ENCODE measurements at regions not wholly inside any gene's neighbourhood (a gene's known extent, or its start where the extent isn't known, plus 50 kb on each side); places are given as distances from the start of the nearest gene placed in this dataset.

GRCh38 chr4:15362541-15362940, 65.3 kb upstream of the C1QTNF7 start:
- Histone ChIP-seq H3K27me3 (ENCODE audit: insufficient read depth, low read length) (peaks cover 3% of the 10 kb centered on the region), H3K4me1 (ENCODE audit: insufficient read depth, low read length) (no peaks in the 10 kb centered on the region), H3K27ac (ENCODE audit: low read depth, low read length) (no peak overlapping the region), H3K79me2 (ENCODE audit: insufficient read depth, low read length) (no peaks in the 10 kb centered on the region), H3K9ac (ENCODE audit: low read length) (no peak overlapping the region), H3K9me3 (ENCODE audit: insufficient read depth, low read depth, low read length) (no peaks in the 10 kb centered on the region), H3K36me3 (ENCODE audit: insufficient read depth, low read length) (no peaks in the 10 kb centered on the region), H4K20me1 (ENCODE audit: insufficient read depth, low read length) (no peaks in the 10 kb centered on the region), H3K4me2 (ENCODE audit: low read length) (no peak overlapping the region), H2AFZ (ENCODE audit: low read depth, low read length) (no peak overlapping the region), H3K4me3 (ENCODE audit: insufficient read depth, low read depth, low read length) (no peak overlapping the region)
- no peaks in the 10 kb centered on the region for H3K9me3 Mint-ChIP-seq (ENCODE audit: unreplicated experiment)
- FAIRE-seq, result no peak
- H3K4me1 Mint-ChIP-seq (ENCODE audit: low read depth, unreplicated experiment), result peaks cover 15% of the 10 kb centered on the region
- DNase-seq (ENCODE audit: low read depth), result no peak
- peaks cover 4% of the 10 kb centered on the region for H3K27me3 Mint-ChIP-seq (ENCODE audit: low read depth, unreplicated experiment)
- no peaks in the 10 kb centered on the region for H3K36me3 Mint-ChIP-seq (ENCODE audit: low read depth, unreplicated experiment)
- H3K4me3 Mint-ChIP-seq (ENCODE audit: unreplicated experiment), result no peak overlapping the region
- H3K27ac Mint-ChIP-seq (ENCODE audit: unreplicated experiment), result no peak overlapping the region
- no peak for TF ChIP-seq CTCF (IDR thresholded peaks at IDR 0.05; ENCODE audit: insufficient read depth, low read depth, low read length)
- TF ChIP-seq EZH2 (IDR thresholded peaks at IDR 0.05; ENCODE audit: insufficient read depth, low read length), result no peak

GRCh38 chr4:15364183-15364582, 63.6 kb upstream of the C1QTNF7 start:
- no peaks in the 10 kb centered on the region for H3K36me3 Mint-ChIP-seq (ENCODE audit: low read depth, unreplicated experiment)
- no peak overlapping the region for H2AFZ ChIP-seq (ENCODE audit: low read depth, low read length)
- no peak for FAIRE-seq

More at GRCh38 chr4:15364183-15364582, 63.6 kb upstream of the C1QTNF7 start:
- H3K36me3 ChIP-seq (ENCODE audit: insufficient read depth, low read length), result no peaks in the 10 kb centered on the region
- Mint-ChIP-seq H3K4me1 (ENCODE audit: low read depth, unreplicated experiment) (peaks cover 20% of the 10 kb centered on the region), H3K9me3 (ENCODE audit: unreplicated experiment) (no peaks in the 10 kb centered on the region), H3K27me3 (ENCODE audit: low read depth, unreplicated experiment) (peaks cover 4% of the 10 kb centered on the region), H3K27ac (ENCODE audit: unreplicated experiment) (no peak overlapping the region), H3K4me3 (ENCODE audit: unreplicated experiment) (no peak overlapping the region)
- H3K79me2 ChIP-seq (ENCODE audit: insufficient read depth, low read length), result no peaks in the 10 kb centered on the region
- TF ChIP-seq CTCF (IDR thresholded peaks at IDR 0.05; ENCODE audit: insufficient read depth, low read depth, low read length) (no peak), EZH2 (IDR thresholded peaks at IDR 0.05; ENCODE audit: insufficient read depth, low read length) (no peak)
- peaks cover 6% of the 10 kb centered on the region for H3K4me1 ChIP-seq (ENCODE audit: insufficient read depth, low read length)
- H3K9ac ChIP-seq (ENCODE audit: low read length), result no peak overlapping the region
- peaks cover 3% of the 10 kb centered on the region for H3K27me3 ChIP-seq (ENCODE audit: insufficient read depth, low read length)
- DNase-seq (ENCODE audit: low read depth), result no peak
- no peaks in the 10 kb centered on the region for H4K20me1 ChIP-seq (ENCODE audit: insufficient read depth, low read length)
- H3K27ac ChIP-seq (ENCODE audit: low read depth, low read length), result no peak overlapping the region
- no peak overlapping the region for H3K4me2 ChIP-seq (ENCODE audit: low read length)
- H3K9me3 ChIP-seq (ENCODE audit: insufficient read depth, low read depth, low read length), result no peaks in the 10 kb centered on the region
- no peak overlapping the region for H3K4me3 ChIP-seq (ENCODE audit: insufficient read depth, low read depth, low read length)

Data from astrocyte (in vitro differentiated cells and primary cell).